NCI-H1694 (cell line): ENCODE measurements at regions not wholly inside any gene's neighbourhood (a gene's known extent, or its start where the extent isn't known, plus 50 kb on each side); places are given as distances from the start of the nearest gene placed in this dataset.
"Not testable (repeated sequence)": the region's sequence is repeated elsewhere in the genome, so short reads cannot be mapped to it uniquely, and the experiment has no call there.

Experiments used
- DNase-seq: peaks from one replicate; lab custom pipeline; 2025; lab: John Stamatoyannopoulos, UW

DNA sequence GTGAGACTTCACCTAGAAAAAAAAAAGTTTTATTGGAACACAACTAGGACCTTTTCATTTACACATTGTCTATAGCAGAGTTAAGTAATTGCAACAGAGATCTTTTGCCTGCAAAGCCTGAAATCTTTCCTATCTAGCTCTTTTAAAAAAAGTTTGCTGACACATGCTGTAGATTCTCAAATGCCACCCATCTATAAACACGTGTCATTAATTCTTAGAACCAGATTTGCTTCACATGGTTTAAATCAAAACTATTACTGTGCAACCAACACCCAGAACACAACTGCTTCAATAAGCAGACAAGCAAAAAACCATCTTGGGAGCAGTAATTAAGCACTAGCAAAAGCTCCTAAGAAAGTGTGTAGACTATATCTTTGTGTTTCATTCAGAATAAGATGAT is 55.0 kb downstream of the OXSM start:
- DNase-seq: no peak

DNA sequence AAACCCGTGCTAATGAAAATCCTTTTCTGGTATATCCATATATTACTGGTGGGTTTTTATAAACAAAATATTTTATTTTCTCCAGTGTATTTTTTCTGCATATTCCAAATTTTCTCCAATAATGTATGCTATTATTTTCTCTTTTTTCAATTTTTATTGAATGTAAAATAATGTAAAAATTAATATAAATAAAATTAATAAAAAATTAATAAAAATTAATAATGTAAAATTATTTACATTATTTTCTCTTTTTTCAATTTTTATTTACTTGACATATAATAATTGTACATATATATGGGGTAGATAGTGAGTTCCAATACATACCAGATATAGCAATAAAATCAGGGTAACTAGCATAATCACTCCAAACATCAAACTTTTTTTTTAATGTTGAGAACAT is 56.4 kb downstream of the OXSM start:
- no peak for DNase-seq

GRCh38 chr3:25849091-25849490 is 59.2 kb downstream of the OXSM start:
- DNase-seq: no peak

DNA sequence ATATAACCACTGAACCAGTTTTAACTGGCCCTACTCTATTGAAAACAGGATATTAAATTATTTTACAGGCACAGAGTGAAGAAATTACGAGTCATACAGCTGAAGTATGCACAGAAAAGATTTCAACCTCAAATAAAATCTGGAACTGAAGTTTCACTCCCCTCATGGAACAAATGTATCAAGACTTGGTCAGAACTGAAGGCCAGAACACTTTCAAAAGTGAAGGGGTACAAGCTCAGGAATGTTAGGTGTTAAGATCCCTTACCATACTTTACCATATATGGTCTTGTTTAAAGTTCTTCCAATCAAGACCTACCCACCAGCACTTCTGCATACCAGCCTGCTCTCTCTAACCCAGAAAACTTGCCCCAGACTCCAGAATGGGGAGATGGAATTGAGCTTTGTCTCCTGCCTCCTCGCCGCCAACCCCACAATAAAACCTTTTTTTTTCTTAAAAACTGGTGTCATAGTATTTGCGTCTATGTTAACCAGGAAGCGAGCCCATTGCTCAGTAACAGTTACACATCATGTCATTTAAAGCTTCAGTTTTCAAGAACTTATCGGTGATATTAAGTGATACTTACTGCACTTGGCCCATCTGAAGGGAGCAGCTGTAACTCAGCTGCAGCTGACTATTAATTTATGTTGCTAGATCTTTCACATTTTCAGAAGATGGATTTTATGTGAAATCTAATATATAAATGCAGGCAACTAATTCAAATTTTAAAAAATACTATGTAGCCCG is 59.9 kb downstream of the OXSM start:
- DNase-seq: no peak

DNA sequence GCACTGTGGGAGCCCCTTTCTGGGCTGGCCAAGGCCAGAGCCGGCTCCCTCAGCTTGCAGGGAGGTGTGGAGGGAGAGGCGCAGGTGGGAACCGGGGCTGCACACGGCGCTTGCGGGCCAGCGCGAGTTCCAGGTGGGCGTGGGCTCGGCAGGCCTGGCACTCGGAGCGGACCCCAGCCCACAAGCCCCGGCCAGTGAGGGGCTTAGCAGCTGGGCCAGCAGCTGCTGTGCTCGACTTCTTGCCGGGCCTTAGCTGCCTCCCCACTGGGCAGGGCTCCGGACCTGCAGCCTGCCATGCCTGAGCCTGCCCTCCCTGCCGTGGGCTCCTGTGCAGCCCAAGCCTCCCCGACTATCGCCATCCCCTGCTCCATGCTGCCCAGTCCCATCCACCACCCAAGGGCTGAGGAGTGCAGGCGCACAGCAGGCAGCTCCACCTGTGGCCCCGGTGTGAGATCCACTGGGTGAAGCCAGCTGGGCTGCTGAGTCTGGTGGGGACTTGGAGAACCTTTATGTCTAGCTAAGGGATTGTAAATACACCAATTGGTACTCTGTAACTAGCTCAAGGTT is 61.9 kb downstream of the OXSM start:
- not testable (repeated sequence) for DNase-seq

GRCh38 chr3:25854214-25854613 is 64.3 kb downstream of the OXSM start:
- no peak for DNase-seq

GRCh38 chr3:25854635-25855034 is 64.7 kb downstream of the OXSM start:
- DNase-seq: no peak

GRCh38 chr3:25855266-25855784 is 65.4 kb downstream of the OXSM start:
- no peak for DNase-seq

GRCh38 chr3:25856902-25857518 is 67.1 kb downstream of the OXSM start:
- DNase-seq: peak; percentile 1

- DNase-seq: no peak
Measured at GRCh38 chr3:25861566-25861965, 71.7 kb downstream of the OXSM start.

GRCh38 chr3:25863011-25863415 is 73.1 kb downstream of the OXSM start:
- no peak for DNase-seq

DNA sequence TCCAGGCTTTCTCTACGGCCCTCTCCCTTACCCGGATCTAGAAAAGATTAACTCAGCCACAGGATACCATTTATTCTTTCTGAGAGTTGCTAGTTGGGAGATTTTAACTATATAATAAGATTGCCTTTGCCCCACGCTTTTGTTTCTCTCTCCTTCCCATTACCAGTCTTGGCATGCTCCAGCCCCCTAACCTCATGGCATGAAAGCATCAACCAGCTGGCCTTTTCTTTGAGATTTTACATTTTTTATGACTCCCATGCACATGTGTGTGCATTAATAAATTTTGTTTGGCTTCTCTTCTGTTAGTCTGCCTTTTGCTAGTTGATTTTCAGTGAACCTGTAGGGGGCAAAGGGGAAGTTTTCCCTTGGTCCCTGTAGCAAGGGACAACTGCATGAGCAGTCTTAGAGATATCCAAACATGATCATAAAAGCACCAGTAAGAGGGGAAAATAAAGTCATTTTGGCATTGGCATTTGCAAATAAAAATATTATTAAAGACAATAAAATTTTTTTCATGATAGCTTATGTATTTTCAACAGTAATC is 73.6 kb downstream of the OXSM start:
- DNase-seq: no peak

DNA sequence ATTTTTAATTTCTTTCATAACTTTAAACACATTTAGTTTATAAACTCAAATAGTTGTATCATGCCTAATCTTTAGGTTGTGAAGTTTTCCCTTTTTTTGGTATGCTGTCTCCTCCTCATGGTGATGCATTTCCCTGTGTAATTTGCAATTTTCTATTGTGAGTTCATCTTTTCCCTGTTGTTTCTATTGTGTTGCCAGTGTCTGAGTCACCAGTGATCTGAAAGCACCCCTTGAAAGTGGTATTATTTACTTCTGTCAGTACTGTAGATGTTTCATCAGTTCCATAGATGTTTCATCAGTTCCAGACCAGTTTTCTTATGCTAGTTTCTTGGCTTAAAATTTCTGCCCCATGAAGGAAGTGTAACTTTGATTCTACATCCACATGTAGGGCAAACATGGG is 80.6 kb downstream of the OXSM start:
- no peak for DNase-seq

- DNase-seq: no peak
Measured at GRCh38 chr3:25872200-25872877, 82.4 kb downstream of the OXSM start.

GRCh38 chr3:25883492-25883891 is 93.6 kb downstream of the OXSM start:
- DNase-seq: no peak

GRCh38 chr3:25884981-25885380 is 95.1 kb downstream of the OXSM start:
- no peak for DNase-seq

- no peak for DNase-seq
Measured at GRCh38 chr3:25885544-25885943, 95.7 kb downstream of the OXSM start.

GRCh38 chr3:25887907-25888306 is 98.0 kb downstream of the OXSM start:
- DNase-seq: no peak

DNA sequence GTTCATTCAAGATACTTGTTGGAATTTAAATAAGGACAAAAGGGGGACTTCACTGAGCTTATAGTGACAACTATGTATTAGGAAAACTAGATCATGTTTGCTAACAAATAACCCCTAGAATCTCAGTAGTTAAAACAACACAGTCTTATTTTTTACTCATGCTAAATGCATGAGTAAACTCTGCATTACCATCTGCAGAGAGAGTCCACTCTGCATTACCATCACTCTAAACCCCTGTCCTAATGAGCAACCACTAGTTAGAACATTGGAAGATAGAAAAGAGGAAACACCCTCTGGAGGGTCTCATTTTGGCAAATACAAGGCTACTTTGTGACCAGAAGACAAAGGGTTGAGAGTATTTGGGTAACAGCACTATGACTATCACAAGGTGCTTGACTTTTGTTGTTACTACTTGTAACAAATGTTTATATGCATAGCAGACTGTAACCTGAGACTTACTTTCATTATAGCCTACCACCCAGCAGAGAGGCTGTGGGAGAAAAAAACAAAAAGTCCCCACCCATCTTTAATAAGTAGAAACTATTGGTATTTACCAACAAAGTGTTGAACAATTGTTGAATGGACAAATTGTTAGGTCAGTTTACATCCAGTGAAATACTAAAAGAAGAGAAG is 99.1 kb downstream of the OXSM start:
- DNase-seq: no peak

DNA sequence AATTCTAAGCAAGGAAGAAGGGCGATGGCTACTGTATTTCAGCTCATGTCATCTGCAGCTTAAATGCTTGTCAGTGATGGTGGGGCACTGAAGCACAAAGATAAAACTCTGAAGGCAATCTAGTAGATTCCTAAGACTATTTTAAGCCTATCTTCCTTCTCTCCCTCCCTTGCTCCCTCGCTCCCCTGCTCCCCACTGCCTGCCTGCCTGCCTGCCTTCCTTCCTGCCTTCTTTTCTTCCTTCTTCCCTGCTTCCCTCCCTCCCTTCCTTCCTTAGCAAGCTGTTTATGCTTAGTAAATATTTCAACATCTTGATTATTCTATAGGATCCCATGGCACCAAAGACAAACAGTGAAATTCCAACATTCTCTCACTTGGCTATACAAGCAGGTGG is 99.6 kb downstream of the OXSM start:
- no peak for DNase-seq

- no peak for DNase-seq
Measured at GRCh38 chr3:25894101-25894500, 104.2 kb downstream of the OXSM start.

GRCh38 chr3:25895031-25895430 is 105.1 kb downstream of the OXSM start:
- DNase-seq: no peak
